NCI-H146 (cell line): ENCODE measurements at regions not wholly inside any gene's neighbourhood (a gene's known extent, or its start where the extent isn't known, plus 50 kb on each side); places are given as distances from the start of the nearest gene placed in this dataset.

Experiments
- DNase-seq: peaks from one replicate; lab custom pipeline; 2025; lab: John Stamatoyannopoulos, UW

DNA sequence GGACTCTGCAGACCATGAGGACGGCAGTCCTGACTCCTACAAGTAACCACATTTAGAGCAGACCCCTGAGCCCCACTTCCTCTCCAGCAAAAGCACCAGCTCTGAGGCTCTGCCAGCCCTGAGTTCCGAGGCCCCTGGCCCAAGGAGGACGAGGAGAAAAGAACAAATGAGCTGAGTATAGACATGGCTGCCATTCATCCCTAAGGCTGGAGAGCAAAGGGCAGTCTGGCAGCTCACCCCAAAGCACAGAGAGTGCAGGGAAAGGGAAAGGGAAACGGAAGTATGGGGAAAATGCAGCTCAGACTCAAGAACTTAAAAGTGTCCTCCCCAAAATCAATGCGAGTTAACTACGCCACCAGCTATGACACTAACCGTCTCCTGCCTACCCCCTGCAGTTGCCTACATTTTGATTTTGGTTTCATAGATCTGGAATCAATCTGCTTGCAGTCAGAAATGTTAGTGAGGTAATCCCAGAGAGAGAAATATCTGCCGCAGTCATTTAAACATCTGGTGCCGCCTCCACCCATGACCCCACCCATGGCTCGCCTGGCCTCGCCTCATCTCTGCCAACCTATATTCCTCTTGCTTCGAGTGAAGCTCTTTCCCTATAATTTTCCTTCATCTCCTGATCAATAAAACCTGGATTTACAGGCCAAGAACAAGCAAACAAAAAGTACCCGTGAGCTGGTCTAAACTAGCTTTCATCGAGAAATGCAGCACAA, 49.6 kb upstream of the AFDN start:
- no peak for DNase-seq
